Glomerular visceral epithelial cell (primary cell): ENCODE measurements at regions not wholly inside any gene's neighbourhood (a gene's known extent, or its start where the extent isn't known, plus 50 kb on each side); places are given as distances from the start of the nearest gene placed in this dataset.
A peak's percentile ranks its signal among the peaks of the same experiment; 100 is the strongest.

Experiments used
- DNase-seq: peaks from one replicate; pipeline ENCODE4 v3.0.0-alpha.2; 2016; ENCODE audit errors: extremely low spot score

DNA sequence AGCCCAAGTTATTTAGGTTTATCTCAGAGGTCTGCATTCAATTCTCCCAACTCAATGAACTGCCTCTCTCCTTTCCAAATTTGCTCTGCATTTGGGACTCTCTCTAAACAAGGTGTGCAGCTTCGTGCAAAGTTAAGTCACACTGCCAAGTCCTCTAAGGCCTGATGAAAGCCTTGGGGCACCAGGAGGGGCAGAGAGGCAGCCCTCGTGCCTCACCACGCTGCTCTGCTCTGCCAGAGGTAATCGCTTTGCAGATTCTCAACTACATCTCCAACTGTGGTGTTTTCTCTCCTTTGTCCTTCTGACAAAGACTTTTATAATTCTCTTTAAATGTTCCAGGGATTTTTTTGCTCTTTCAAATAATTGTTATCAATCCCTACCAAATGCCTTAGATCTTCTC is 283.0 kb downstream of the MEIS1 start:
- no peak for DNase-seq

DNA sequence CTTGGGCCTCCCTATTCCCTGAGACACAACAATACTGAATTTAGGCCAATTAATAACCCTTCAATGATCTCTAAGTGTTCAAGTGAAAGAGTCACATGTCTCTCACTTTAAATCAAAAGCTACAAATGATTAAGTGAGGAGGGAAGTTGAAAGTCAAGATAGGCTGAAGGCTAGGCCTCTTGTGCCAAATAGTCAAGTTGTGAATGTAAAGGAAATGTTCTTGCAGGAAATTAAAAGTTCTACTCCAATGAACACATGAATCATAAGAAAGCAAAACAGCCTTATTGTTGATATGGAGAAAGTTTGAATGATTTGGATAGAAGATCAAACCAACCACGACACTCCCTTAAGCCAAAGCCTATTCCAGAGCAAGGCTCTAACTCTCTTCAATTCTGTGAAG is 286.9 kb downstream of the MEIS1 start:
- peak; percentile 11 for DNase-seq

DNA sequence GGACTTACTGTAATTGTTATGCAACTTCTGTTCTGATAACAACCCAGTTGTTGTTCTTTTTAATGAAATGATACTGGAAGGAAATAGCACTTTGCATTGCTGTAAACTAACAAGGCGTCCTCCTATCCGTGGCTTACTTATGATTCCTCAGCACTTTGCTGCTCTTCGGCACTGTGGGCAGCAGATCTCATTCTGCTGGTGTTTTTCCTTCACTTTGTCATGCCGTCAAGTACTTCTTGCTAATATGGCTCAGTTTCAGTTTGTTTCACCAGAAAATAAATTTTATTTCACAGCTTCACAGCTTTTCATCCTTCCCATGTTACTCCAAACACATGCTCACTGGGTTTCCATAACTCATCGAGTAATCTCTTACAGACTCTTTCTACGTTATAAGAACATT is 289.3 kb downstream of the MEIS1 start:
- no peak for DNase-seq

DNA sequence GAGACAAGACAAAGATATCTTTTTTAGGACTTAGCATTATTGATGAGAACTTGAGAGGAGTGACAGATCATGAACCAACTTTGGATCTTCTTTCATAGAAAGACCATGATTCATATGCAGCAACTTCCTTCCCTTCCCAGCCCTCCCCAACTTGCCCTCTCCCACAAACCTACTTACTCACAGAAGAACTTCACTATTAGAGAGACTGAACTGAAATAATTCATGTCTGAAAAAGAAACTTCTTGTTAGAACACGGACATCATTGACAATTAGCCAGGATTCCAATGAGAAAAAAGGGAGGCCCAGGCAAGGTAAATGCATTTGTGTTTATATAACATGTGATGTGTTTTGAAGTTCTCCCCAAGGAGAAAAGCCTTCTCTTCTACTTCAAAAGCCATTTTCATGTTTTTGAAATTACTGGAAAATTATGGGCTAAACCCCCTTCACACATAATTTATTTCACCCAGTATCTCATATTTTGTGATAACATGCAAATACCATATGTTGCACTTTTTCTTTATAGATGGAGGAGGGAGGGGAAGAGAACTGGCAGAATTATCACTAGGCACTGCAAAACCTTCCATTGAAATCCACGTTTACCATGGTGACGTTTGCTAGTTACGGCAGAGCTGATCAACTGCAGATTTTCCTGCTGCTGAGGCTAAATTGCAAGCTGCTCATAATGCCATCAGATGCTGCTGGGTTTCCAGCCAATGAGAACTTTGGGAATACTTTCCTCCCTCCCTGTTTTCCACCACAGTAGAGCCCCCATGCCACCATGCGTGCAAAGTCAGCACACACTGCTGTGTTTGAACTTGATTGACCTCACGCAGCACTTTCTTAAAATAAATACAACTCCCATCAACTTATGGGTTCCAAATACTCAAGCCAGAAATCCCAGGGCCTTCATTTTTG is 294.7 kb downstream of the MEIS1 start:
- DNase-seq: no peak

DNA sequence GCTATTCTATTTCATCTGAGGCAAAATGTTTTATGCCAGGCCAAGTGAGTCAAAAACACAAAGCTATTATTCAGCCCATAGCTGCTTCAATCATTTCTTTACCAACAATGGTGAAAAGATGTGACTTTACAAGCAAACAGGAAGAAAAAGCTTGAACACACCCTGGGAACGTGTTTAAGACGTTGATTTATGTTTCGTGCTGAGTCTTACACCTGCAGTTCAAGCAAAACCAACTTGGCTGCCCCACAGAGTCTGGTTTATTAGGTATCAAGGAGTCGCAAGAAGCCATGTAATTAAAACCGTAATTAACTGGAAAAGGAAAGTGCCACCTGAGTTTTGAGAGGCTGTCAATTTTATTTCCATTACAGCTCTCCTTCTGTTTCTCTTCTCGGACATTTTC is 295.5 kb downstream of the MEIS1 start:
- DNase-seq: no peak

DNA sequence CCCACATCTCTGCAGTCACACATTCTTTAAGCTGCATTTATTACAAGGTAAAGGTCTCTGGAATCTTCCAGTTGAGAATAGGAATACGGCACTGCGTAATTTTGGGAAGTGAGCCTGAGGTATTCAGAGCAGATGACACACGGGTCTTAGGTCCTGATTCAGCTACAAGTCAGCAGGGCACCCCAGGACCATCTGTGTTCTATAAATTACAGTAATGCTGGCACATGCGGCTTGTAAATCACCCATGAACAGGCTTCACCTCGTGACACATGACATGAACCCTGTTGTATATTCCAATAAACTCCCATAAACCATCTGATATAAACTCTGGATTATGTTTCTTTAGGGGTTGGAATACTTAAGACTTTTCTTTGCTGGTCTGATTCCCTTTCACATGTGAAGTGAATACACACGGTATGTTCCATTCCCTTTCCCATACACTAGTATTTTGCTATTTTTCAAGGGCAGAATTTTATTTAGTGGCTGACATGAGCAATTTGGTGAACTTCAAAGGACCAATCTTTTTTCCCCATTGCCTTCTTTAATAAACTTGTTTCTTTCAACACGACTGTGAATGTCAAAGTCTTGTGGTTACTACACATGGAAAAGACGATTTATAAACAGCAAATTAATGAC is 298.6 kb downstream of the MEIS1 start:
- no peak for DNase-seq

DNA sequence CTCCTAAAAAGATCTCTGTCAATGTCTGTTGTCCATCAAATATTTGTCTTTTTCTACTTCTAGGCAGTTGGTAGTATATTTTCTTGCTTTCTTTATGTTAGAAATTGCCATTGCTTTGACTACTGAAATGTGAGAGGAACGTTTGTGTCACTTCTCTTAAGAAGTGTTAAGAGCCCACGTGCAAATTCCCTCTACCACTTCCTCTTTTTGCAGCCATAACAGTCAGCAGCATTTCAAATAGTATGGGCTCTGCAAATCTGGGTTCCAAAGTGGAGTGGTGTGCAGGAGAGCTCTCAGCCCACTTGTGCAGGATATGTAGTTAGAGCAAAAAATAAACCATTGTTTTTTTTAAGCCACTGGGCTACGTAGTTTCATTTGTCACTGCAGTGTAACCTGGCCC is 314.0 kb downstream of the MEIS1 start:
- DNase-seq: no peak

DNA sequence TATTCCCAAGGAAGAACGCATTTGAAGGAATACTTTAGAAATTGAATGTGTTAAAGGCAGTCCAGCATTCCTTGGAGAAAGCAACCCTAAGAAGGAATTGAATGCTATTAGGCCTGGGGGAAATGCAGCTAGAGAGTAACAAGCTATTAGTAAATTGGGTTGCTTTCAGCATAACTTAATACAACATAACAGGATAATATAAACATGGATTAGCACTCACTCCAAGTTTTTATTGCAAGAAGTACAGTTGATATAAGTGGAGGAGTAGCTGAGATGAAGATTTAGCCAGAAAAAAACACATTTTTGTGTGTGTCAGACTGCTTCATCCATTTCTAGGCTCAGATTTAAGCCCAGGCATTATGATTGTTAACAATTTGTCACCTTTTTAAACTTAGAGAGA is 314.6 kb downstream of the MEIS1 start:
- no peak for DNase-seq

DNA sequence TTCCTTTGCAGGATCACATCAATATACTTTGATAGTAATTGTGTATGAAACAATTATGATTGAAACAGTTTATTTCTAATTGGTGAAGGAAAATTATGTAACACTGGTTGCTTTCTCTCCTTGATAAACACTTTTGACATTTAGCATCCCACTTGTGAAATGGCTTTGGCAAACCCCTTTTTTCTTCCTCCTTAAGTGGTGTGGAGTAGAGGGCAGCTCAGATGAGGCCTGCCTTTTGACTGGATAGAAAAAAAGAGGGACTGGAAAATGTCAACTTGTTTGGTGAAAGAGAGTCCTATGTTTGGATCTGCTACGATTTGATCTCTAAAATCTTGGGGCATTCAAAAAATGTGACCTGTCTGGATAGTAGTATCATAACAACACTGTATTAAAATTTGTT is 318.3 kb downstream of the MEIS1 start:
- no peak for DNase-seq

DNA sequence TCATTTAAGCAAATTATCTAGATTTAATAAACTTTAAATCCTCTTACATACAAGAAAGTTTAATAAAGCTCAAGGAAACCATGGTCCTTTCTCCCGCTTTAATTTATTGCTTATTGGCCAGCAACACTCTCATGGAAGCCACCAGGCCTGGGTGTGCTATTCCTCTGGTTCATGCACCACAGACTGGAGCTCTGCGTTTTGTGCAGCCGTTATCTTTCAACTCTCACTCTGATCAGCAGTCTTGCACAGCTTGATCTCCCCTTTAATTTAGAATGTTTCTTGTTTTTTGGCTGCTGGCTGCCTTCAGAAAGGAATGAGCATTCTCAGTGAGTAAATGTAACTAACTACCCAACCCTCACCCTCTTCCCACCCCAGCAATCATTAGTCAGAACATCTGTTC is 318.7 kb downstream of the MEIS1 start:
- DNase-seq: no peak

DNA sequence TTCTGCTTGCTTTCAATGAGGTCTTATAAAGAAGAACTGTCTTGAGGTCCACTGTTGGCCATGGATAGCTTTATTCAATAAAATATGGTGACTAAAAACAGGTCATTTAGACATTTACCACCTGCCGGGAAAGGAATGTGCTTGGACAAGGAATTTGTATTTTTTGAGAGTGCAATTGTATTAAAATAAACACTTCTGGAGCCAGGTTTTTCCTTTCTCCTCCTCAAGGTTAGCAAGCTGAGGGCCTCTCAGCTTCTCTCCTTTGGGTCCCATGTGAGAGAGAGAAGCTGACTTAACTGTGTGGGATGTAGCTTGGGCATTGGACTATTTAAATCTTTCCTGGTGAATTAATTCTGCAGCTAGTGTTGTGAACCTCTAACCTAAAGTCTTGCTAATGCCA is 321.0 kb downstream of the MEIS1 start:
- DNase-seq: no peak

DNA sequence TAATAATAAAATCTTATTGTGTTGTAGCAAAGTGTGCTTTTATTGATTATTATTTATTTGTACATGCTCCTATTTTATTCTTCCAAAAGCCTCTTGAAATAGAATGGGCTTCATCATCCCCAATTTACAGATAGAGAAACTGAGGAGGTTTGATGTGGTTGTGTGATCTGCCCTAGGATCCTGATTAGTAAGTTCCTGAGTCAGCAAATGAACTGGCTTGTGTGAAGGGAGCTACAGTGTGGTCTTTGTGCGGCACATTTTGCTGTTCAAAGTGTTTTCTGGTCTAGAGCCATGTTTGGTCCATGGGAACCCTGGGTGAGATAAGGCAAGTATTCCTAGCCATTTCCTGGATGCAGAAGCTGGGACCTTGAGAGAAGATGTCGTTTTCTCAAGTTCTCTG is 326.9 kb downstream of the MEIS1 start:
- DNase-seq: no peak

DNA sequence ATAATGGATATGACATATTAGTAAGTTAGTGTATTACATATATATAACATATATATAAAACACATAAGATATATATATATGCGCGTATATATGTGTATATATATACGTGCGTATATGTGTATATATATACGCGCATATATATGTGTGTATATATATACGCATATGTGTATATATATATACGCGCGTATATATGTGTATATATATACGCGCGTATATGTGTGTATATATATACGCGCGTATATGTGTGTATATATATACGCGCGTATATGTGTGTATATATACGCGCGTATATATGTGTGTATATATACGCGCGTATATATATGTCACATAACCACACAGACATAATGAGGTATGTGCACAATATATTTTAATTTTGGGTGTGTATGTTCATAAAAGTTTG is 327.8 kb downstream of the MEIS1 start:
- no peak for DNase-seq

DNA sequence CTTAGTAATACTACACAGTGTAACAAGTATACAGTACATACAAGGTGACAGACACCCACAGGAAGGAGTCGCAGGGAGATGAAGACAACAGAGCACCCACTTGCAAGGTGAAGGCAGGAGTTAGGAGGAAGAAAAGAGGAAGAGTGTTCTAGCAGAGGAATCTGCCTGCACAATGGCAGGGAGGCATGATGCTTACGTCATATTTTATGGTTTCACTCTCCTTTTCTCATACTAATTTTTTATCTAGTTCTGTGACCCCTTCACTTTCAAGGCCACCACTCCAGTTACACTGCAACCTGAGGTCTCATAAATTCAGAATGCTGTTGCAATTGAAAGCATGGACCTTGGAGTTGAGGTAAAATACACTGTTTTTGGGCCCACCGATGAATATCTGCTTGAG is 331.7 kb downstream of the MEIS1 start:
- no peak for DNase-seq

DNA sequence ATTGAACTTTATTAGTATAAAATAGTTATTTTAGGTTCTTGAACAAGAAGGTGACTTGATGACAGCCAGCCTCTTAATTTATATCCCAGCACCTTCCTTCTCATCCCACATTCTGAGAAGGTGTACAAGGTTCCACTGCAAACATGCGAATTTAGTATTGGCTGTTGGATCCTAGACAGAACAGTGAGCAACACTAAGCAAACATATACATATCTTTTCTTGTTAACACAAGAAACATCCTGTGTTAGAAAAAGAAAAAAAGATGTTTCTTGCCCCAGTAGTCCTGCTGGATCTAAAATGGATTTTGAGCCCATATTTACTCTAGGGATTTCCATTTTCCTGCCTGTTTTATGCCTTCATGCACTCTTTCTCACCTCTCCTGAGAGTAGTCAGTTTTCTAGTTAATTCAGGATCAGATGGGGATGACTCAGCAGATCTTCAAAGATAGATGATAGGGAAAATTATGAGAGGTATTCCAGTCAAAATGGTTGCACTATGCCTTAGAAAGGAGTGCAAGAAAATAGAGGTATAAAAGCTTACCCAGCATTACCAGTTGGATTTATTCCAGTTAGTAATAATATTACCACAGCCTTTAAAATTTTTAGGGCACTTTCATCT is 336.5 kb downstream of the MEIS1 start:
- no peak for DNase-seq

DNA sequence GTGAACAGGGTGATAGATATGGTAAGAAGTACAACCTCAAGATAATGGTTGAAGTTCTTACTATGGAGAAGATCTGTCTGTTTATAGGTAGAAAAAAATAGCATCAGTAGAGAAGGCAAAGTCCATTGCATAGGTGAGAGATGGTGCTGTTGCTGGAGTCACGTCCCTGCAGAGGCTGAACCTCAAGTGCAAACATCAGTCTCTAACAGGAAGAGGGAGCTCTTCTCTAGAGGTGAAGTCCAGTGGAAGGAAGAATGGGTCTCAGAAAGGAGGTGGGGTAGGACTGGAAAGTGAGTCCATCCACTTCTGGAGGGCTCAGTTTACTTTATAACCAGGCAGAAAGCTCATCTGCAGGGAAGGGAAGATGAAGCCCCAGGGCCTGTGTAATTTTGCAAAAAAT is 337.7 kb downstream of the MEIS1 start:
- DNase-seq: no peak

DNA sequence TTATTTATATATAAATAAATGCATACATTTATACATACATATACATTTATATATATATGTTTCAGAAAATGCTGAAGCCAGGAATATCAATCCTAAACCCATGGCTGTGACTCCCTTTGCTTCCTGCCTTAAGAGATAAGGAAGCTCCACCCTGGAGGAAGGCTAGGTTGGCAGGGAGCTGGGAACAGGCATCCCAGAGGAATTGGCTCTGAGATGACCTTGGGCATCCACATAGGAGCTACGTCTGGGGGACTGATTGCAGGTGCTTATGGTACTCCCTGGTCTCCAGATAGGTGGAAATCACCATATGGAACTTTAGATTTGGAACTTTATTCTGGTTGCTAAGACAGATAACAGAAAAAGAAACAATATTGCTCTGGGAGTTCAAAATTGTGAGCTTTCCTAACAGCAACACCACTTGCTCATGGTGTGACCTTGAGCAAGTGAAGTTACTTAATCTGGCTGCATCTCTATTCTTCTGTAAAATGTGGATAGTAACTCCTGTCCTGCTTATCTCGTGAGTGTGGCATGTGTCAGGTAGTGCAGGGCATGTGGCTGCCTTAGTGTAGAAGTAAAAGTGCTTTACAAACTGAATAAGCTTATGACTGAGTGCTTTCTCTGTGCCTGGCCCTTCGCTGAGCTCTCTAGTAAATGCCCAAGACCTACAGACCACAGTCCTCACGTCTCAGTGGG is 341.0 kb downstream of the MEIS1 start:
- no peak for DNase-seq

DNA sequence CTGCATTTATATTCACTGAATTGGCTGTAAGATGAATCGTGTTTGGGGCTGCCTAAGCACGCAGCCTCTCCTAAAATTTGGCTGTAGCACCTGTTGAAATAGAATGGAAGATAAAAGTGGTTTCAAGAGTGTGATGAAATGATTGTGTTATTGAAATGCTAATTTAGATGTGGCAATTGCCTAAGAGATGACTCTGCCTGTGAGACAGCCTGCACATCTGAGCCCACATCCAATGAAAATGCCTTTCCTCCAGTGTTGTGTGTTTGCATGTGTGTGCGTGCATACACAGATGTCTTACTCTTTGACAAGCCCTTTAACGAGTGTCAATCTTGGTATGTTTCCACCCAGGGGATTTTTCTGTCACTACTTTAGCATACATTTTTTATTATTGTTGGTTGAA is 346.9 kb downstream of the MEIS1 start:
- DNase-seq: no peak

DNA sequence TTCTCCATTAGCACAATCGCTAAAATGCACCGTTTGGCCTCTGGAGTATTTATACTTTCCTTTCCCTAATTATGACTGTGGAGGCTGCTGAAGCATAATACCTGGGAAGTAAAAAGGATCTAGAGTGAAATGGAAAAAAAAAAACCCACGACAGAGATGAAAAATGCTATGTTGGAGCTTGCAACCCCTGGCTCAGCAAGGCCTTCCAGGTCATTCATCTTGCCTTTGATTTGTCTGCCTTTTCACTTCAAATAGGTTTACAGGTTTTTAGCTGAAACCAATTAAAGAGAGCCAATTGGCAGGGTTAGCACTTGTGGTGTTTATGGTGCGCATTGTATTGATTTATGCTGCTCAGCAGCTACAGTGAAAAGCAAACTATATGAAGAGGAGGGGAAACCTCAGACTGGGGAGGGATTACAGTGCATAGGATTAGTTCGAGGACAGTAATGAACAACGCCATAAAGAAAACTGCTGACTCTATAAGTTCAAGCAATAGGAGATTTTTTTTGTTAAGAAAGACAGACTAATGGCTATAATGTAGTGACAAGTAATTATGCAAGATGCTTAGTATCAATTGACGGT is 347.9 kb downstream of the MEIS1 start:
- no peak for DNase-seq

DNA sequence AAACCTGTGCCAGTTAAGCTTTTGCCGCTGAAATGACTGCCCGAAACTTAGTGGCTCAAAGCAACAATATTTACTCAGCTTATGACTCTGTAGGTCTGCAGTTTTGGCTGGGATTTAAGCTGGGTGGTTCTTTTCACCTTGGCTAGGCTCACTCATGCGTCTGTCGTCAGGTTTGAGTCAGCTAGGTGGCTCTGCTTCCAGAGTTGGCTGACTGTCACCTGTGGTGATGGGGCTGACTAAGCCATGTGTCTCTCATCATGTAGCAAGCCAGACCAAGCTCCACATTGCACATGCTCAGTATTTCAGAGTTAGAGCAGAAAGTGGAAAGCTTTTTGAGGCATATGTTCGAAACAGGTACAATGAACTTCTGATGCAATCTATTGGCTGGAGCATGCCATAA is 354.8 kb downstream of the MEIS1 start:
- DNase-seq: no peak

DNA sequence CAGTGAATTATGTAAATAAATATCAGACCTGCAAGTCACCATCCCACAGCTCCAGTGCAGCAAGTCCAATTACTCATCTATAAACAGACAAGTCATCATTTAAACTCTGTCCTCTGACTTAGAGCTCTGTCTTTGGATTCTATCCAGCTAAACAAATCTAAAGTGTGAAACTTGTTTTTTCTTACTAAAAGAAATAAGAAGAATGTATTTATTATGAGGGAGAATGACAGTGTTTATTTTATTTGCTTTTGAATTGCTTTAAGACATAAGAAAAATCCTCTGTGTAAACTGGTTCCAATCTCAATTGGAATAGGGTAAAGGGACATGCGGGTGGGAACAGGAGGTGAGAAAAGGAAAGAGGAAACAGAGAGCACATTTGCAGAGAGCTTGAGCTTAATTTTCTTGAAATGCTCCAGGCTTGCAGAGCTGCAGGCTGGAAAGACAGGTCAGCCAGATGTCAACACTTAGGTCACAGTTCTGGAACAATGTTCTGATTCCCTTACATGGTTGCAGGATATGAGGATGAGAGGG is 355.8 kb downstream of the MEIS1 start:
- DNase-seq: no peak

DNA sequence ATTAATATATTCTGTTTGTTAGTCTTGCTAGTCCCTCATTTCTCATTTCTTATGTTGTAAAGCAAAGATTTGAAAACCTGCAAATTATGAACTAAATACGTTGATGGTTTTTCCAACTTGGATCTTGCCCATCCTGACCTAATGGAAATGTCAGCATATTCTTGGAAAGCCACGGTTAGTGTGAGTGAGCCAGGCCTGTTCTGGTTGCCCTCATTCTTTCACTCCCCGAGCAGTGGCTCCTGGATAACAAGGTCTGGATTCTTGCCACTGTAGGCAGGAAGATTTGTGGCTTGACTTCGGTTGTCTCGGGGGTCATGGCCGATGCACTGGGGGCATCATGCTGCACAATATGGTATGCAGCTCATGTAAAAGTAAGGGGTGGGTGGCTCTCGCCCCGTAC is 359.1 kb downstream of the MEIS1 start:
- no peak for DNase-seq
